Skeletal muscle tissue (tissue), 3 donors: ENCODE measurements at regions not wholly inside any gene's neighbourhood (a gene's known extent, or its start where the extent isn't known, plus 50 kb on each side); places are given as distances from the start of the nearest gene placed in this dataset.

Experiments used
- H3K27ac ChIP-seq: one replicate; pipeline ENCODE4 v1.7.0; 2013; ENCODE audit warnings: mild to moderate bottlenecking, low read depth, low read length, inconsistent platforms
- H3K27me3 ChIP-seq, 3 donors: one replicate each; pipeline ENCODE4 v1.7.0; 2013; ENCODE audit warnings: low read length in 3 of 3; ENCODE audit not compliant: control insufficient read depth in 3 of 3, insufficient read depth in 3 of 3
- H3K36me3 ChIP-seq, 3 donors: one replicate each; pipeline ENCODE4 v1.7.0; 2013; ENCODE audit warnings: low read length in 3 of 3; ENCODE audit not compliant: control insufficient read depth in 3 of 3, insufficient read depth in 3 of 3
- H3K4me1 ChIP-seq, 3 donors: one replicate each; pipeline ENCODE4 v1.7.0; 2013; ENCODE audit warnings: low read length in 3 of 3, mild to moderate bottlenecking in 3 of 3; ENCODE audit not compliant: control insufficient read depth in 3 of 3, insufficient read depth in 3 of 3
- H3K4me3 ChIP-seq, 3 donors: one replicate each; pipeline ENCODE4 v1.7.0; 2013; ENCODE audit warnings: low read length in 3 of 3
- H3K9ac ChIP-seq, 3 donors: one replicate each; pipeline ENCODE4 v1.7.0; 2013; ENCODE audit warnings: low read length in 3 of 3, mild to moderate bottlenecking in 3 of 3, moderate library complexity in 2 of 3, low read depth in 1 of 3
- H3K9me3 ChIP-seq, 3 donors: one replicate each; pipeline ENCODE4 v1.7.0; 2013; ENCODE audit warnings: low read length in 3 of 3; ENCODE audit not compliant: control insufficient read depth in 3 of 3
- donor health status: Osteomylitis.

DNA sequence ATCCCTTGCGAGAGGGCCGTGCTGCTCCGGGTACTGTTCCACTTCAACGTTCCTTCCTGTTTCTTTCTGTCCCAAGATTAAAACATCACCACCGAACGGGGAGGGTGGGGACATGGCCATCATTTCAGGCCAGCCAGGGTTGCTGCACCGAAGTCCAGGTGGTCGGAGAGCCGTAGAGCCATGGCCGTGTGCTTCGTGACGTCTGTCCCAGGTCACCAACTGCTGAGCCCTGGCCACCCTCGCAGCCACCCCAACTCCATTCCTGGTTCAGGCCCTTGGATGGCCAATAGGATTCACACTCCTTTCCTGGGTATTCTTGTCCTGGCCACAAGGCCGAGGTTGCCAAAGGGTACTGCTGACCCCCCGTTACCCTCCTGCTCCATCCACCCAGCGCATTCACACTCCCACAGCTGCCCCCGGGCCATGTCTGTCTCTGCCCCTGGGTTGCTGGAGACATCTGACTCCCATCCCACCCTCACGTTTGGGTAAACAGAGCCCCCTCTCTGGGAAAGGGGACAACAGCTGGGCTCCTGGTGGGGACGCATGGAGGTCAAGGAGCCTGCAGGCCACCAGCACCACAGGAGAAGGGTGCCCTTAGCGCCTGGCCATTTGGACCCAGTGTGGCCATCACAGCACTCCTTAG lies 103.2 kb downstream of the HMX1 start:
- H3K36me3 ChIP-seq: no peaks in the 10 kb centered on the region
- H3K27ac ChIP-seq: no peak overlapping the region
- peaks cover 13 to 40% (median 22%) of the 10 kb centered on the region in 3 donors for H3K27me3 ChIP-seq
- H3K4me3 ChIP-seq: no peak overlapping the region
- no peak overlapping the region for H3K9ac ChIP-seq
- no peaks in the 10 kb centered on the region for H3K9me3 ChIP-seq
- no peaks in the 10 kb centered on the region for H3K4me1 ChIP-seq

DNA sequence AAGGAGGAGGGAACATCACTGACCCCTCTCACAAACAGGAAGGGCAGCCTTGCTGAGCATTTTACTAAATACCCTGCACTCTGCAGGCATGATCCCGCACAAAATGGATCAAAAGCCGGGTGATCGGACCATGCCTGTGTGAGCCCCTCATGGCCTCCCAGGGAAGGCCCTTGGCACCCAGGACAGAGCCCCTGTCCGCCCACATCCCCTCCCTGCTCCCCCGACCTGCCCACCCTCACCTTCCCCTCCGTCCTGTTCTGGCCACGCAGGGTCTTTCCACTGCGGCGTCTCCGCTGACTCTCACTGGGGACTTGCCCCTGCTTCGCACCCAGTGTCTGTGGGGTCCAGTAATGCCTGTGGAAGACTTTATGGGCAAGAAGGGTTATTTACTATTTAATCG lies 105.0 kb downstream of the HMX1 start:
- Histone ChIP-seq H3K36me3 (no peaks in the 10 kb centered on the region), H3K27me3 (peaks cover 13 to 52% (median 32%) of the 10 kb centered on the region in 3 donors), H3K9ac (no peak overlapping the region), H3K27ac (no peak overlapping the region), H3K9me3 (no peaks in the 10 kb centered on the region), H3K4me1 (no peaks in the 10 kb centered on the region), H3K4me3 (no peak overlapping the region)

DNA sequence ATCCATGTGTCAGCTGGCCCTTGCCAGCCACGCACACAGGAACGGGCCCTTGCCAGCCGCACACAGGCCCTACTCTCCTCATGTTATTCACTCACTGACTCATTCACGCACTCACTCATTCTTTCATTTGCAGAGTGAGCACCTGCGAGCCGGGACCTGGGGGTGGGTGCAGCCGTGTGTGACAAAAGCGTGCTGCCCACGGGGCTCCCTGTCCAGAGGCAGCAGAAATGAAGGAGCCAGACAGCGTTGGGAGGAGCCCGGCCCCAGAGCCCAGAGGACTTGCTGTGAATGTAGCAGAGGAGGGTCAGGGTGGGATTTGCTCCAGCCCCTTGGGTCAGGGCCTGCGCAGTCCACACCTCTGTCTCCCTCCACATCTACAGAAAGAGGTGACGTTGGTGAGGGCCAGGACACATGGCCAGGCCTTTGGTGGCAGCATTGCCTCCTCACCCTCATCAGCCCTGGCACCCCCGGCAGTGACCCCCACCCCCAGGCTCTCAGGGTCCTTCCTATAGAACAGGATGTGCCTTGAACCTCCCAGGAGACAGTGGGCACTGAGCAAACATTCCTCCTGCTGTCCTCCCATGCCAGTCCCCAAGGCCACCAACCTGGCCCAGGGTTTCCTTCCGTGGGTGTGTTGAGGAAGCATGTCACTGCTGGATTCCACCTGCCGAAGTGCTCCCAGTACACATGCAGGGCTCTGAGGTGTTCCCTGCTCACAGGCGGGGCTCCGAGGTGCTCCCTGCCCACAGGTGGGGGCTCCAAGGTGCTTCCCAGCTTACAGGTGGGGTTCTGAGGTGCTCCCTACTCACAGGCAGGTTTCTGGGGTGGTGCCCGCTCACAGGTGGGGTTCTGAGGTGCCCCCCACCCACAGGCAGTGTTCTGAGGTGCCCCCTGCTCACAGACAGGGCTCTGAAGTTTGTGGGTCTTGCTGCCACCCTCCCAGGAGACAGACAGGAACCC lies 105.7 kb downstream of the HMX1 start:
- Histone ChIP-seq H3K4me3 (no peak overlapping the region), H3K36me3 (no peaks in the 10 kb centered on the region), H3K27me3 (peaks cover 13 to 50% (median 33%) of the 10 kb centered on the region in 3 donors), H3K9ac (no peak overlapping the region), H3K4me1 (no peaks in the 10 kb centered on the region), H3K27ac (no peak overlapping the region), H3K9me3 (no peaks in the 10 kb centered on the region)

DNA sequence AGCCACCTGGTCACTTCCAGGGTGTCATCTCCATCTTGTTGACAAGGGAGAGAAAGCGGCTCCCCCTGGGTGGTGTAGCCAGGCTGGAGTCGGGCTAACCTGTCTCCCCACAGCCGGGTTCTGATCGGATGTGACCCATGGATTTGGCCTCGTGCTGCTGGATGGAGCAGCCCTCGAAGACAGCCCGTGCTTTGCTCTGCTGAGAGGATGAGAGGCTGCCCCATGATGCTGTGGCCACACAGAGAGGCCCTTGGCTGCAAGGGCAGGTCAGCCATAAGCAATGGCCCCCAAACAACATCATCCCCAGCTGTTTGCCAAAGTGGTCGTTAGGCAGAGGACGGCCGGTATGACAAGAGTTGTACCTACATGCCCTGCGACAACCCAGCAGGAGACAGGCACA lies 106.6 kb downstream of the HMX1 start:
- Histone ChIP-seq H3K36me3 (no peaks in the 10 kb centered on the region), H3K4me3 (no peak overlapping the region), H3K27me3 (peaks cover 15 to 57% (median 33%) of the 10 kb centered on the region in 3 donors)

DNA sequence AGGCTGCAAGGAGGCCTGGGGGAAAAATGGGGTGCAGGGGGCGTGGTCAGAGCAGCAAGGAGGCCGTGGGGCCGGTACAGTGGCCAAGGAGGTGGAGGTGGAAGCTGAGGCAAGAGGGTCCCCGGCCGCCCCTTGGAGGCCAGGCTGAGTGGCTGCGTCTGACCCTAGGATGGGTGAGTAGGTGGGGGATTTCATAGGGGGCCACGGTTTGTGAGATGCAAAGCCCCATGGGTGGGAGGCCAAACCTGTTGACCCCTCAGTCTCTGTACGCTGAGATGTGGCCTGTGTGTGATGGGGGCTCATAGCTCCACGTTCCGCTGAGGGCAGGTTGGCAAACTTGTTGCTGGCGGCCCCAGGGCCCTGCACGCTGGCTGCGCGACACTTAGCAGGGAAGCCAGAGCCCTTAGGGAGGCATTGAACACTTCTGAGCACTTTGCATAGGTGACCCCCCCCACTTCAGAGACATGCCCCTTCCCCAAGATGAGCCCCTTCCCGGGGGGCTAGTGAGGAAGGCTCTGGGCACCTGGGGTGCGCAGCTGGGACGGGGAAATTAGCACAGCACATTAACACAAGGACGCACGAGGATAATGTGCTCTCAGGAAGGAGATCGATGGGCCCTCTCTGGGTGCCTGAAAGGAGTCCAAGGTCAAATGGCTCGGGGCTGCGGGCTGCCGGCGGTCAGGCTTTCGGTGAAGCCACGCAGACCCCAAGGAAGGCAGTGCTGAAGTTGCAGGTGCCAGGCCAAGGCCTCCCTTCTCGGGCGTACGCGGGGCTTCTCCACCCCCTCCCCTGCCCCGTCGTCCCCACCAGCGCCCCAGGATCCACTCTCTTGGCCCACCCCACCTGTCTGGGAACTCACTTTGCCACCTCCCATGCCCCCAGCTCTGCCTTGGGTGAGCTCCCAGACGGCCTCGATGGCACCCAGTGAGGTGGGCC lies 107.4 kb downstream of the HMX1 start:
- Histone ChIP-seq H3K27me3 (peaks cover 16 to 62% (median 32%) of the 10 kb centered on the region in 3 donors), H3K9me3 (no peaks in the 10 kb centered on the region), H3K4me1 (no peaks in the 10 kb centered on the region), H3K9ac (no peak overlapping the region), H3K36me3 (no peaks in the 10 kb centered on the region), H3K27ac (no peak overlapping the region), H3K4me3 (no peak overlapping the region)

More for the DNA sequence above, 106.6 kb downstream of the HMX1 start:
- Histone ChIP-seq H3K4me1 (no peaks in the 10 kb centered on the region), H3K9ac (no peak overlapping the region), H3K27ac (no peak overlapping the region), H3K9me3 (no peaks in the 10 kb centered on the region)

DNA sequence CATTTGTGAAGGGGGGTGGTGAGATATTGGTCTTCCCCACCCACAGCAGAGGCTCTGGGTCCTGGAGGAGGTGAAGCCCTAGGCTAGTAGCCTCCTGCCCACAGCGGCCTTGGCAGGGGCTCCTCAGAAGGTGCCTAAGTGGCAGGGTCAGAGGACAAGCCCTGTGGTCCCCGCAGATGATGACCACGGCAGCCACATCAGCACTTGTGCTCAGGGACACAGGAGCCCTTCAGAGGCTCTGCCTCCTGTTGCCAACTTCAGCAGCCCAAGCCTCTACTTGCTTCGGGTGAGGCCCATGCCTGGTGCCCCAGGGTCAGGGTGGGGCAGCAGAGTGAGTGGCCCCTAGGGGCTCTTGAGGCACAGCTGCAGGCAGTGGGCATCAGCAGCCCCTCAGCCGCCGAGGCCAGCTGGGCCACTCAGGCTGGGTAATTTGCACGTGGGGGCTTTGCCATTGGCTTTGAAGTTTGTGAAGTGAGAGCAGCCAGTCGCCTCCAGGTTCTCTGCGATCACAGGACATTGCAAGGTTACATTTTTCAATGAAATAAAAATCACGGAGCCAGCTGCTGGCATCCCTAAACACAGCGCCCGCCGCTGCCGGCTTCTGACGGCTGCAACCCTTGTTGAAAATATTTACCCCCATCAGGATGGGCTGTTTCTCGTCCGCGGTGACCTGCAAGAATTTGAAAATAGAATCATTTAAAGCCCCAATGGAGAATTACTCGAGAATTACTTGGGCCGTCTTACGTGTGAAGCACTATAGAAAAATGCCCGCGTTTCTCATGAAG lies 108.5 kb downstream of the HMX1 start:
- H3K27ac ChIP-seq: no peak overlapping the region
- H3K9ac ChIP-seq: no peak overlapping the region
- no peaks in the 10 kb centered on the region for H3K9me3 ChIP-seq
- H3K4me3 ChIP-seq: no peak overlapping the region
- H3K36me3 ChIP-seq: no peaks in the 10 kb centered on the region
- no peaks in the 10 kb centered on the region for H3K4me1 ChIP-seq
- H3K27me3 ChIP-seq: peaks cover 16 to 58% (median 32%) of the 10 kb centered on the region in 3 donors

DNA sequence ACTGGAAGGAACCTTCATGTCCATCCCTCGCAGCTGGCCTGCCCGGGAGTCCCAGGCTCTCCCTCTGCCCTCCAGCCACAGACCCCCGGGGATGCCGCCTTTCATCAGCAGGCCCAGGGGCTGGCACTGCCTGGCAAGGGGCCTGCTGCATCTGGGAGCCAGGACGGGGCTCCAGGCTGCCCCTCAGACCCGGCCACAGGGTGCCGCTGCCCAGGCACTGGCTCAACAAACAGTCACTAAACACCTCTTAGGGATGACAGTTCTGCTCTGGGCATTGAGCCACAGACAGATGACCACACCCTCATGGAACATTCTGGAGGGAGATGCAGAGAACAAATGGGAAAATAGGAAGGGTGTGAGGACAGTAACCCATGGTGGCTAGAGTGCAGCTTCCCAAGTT lies 109.3 kb downstream of the HMX1 start:
- Histone ChIP-seq H3K9me3 (no peaks in the 10 kb centered on the region), H3K9ac (no peak overlapping the region), H3K4me3 (no peak overlapping the region), H3K27me3 (peaks cover 16 to 53% (median 32%) of the 10 kb centered on the region in 3 donors), H3K4me1 (no peaks in the 10 kb centered on the region), H3K27ac (no peak overlapping the region), H3K36me3 (no peaks in the 10 kb centered on the region)

DNA sequence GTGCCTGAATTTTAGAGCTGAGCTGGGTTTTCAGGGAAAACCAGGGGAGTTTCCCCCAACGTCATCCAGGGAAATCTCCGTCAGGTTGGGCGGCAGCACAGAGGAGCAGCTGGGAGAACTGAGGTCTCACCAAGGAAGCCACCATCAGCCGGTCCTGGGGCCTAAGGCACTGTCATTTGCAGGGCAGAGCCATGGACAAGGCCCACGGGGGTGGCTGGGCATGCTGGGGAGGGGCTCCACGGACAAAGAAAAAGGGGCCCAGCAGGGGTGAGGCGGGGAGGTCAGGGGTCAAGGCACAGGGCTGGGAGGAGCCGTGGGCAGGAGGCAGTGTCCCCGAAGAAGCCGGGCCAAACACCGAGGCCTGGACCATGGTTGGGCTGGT lies 109.8 kb downstream of the HMX1 start:
- Histone ChIP-seq H3K36me3 (no peaks in the 10 kb centered on the region), H3K4me1 (no peaks in the 10 kb centered on the region), H3K4me3 (no peak overlapping the region), H3K27me3 (peaks cover 16 to 53% (median 32%) of the 10 kb centered on the region in 3 donors), H3K9me3 (no peaks in the 10 kb centered on the region), H3K9ac (no peak overlapping the region), H3K27ac (no peak overlapping the region)

DNA sequence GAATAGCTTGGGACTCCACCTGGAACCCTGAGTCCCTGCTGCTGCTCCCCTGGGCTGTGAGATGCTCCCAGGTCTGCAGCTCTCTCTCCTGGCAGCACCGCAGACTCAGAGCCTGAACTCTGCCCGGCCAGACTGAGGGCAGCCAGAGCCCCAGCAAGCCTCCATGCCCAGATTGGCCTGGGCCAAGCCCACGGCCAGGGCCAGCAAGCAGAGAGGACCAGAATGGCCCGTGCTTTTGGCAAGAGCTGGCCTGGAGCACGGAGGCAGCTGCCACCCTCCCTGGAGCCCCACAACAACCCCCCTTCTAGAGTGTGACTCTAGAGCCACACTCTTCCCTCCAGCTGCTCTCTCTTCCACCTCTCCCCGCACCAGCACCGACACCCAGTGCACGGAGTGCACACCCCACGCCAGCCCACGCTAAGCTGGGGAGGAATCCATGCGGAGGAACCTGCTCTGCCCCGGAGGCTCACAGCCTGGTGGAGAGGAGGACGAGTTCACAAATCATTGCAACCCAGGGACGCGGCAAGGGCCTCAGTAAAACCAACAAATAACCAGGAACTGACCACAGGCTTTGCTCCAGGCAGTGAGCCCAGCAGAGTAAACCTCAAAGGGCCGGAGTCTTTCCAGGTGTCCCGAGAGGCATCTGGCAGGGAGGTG lies 110.3 kb downstream of the HMX1 start:
- H3K27me3 ChIP-seq: peaks cover 13 to 51% (median 32%) of the 10 kb centered on the region in 3 donors
- no peaks in the 10 kb centered on the region for H3K4me1 ChIP-seq
- no peak overlapping the region for H3K9ac ChIP-seq
- no peak overlapping the region for H3K4me3 ChIP-seq
- no peaks in the 10 kb centered on the region for H3K9me3 ChIP-seq
- H3K27ac ChIP-seq: no peak overlapping the region
- no peaks in the 10 kb centered on the region for H3K36me3 ChIP-seq
